ENCODE measurements at regions not wholly inside any gene's neighbourhood (a gene's known extent, or its start where the extent isn't known, plus 50 kb on each side); places are given as distances from the start of the nearest gene placed in this dataset.
"Not testable (repeated sequence)": the region's sequence is repeated elsewhere in the genome, so short reads cannot be mapped to it uniquely, and the experiment has no call there.

DNA sequence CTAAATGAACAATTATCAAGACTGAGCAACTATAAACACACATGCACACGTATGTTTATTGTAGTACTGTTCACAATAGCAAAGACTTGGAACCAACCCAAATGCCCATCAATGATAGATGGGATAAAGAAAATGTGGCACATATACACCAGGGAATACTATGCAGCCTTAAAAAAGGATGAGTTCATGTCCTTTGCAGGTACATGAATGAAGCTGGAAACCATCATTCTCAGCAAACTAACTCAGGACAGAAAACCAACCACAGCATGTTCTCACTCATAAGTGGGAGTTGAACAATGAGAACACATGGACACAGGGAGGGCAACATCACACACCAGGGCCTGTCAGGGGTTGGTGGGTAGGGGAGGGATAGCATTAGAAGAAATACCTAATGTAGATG lies 445.4 kb downstream of the BCAT1 start:
- DNase-seq = not testable (repeated sequence)

DNA sequence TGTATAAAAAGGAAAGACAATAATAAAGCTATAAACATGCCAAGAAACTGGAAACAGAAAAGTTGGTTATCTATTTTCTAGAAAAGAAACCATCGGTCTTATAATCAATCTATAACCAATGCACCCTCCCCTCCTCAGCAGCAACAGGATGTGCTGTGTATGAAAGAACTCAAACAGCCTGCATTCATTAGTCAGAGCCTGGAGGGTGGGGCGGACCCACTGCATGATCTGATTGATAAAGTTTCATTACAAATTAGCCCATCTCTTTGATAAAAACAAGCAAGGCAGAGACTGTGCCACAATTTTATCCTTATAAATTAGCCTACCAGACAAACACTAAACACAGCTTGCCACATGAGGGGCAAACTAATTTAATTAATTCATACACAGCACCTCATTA lies 448.1 kb downstream of the BCAT1 start:
- no peak for DNase-seq

DNA sequence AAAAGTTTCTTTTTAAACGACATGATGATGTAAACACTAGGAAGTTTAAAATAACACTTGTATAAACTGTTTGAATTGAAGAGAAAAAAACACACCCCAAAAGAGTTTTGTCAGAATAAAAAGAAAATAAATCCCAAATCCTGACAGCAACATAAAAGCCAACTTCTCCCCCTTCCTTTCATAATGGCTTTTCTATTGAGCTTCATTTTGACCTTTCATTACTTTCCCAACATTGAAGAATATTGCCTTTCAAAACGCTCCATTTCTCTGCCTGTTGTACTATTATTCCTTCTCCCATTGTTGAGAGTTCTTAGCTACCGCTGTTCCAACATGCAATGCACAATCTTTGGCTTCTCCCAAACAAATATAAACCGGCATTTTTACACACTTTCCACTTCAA lies 448.5 kb downstream of the BCAT1 start:
- DNase-seq = no peak

DNA sequence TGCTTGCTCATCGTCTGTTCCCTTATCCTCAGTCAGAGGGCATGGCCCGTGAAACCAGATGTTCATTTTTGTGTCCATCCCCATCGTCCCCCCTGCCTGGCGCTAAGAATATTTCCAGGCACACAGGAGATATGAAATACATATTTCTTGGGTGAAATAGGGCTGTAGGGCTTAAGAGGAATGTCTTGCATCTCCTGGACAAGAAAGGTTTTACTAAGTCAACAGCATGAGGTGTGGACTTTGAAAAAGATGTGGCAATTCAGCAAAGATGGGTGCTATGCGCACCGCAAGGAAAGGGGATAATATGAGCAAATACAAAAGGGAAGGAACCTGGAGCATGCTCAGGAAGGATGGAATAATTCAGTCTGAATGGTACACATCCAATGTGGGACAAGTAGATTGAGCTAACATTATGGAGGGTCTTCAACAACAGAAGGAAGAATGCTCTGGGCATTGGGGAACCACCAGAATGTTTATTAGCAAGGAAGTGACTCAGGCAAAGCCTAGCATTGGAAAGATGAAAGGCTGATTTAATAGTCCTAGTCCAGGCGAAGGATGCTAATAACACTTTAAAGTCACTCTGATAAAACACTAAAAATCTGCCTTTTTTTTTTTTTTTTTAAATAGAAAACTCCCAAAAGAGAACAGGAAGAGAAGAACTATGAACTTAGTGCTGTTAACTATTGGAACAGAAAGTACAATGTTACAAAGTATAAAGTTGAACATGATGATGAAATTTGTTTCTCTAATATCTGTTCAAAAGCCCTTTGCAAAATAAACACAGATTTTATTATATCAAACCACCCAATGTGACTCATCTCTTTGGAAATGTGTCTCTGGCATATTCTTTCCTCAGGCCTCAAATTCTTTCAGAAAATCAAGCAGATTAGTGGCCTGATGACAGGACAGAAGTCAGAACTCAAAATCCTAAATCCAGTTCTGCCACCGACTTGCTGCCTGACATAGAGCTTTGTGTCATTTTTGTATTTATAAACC lies 449.5 kb downstream of the BCAT1 start:
- no peak for DNase-seq

DNA sequence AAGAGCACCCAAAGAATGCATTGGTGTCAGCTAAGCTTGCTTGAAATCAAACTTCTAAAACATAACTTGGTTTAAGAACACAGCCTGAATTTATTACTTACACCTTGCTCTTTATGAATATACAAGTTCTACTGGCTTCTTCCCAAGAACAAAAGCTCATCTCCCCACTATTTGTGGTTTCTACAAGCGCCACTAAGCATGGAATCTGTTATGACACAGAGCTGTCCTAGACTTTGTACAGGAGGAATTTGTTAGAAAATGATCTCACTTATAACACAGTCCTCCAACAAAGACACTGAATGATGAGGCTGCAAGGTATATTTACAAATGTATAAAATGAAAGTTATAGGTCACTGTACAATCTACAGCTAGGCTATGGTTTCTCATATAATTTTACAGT lies 452.1 kb downstream of the BCAT1 start:
- DNase-seq = no peak

DNA sequence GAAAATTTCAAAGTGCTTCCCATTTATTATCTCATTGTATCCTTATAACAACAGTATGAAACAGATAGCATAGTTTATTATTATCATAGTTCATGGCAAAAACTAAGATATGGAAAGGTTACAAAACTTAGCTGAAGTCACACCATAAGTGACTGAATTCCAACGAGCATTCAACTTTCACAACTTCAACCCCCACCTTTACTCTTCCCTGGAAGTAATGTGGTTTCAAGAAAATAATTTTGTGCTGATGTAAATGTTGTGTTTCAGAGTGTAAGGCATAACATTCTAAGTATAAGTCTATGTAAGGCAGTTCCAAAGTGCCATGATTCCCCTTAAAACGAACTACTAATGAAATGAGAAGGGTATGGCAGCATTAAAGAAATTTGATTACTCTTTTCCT lies 454.5 kb downstream of the BCAT1 start:
- no peak for DNase-seq

DNA sequence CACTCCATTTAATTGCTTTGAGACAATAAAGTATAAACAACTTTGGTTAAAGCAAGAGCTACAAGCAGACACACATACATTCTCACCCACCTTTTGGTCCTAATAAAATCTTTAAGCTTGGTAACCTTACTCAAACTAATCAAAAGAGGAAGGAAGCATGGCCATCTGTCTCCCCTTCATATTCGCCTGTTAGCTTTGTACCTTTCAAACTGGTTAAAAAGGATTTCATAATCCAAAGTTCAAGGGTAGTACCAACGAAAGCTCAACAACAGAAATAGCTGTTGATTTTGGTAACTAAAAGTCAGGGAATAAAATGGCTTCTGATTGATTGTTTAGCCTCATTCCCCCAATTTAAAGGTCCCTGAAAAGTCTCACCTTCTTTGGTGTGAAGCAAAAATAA lies 456.9 kb downstream of the BCAT1 start:
- no peak for DNase-seq

DNA sequence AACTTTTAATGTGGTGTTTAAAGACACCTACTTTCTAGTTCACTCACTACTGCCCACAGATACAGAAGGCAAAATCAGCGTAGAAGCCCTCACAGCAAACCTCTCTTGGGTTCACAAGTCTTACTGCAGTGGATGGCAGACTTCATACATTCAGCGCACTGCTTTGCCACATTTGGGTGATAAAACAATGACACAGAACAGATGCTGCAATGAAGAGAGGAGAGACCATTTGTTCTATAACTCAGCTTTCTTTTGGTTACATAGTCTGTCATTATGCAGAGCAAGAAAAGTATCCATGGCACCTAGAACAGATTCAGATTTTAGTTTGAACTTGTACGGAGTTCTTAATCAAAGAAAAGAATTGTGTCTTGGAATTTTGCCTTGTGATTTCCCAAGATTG lies 459.0 kb downstream of the BCAT1 start:
- DNase-seq = no peak

DNA sequence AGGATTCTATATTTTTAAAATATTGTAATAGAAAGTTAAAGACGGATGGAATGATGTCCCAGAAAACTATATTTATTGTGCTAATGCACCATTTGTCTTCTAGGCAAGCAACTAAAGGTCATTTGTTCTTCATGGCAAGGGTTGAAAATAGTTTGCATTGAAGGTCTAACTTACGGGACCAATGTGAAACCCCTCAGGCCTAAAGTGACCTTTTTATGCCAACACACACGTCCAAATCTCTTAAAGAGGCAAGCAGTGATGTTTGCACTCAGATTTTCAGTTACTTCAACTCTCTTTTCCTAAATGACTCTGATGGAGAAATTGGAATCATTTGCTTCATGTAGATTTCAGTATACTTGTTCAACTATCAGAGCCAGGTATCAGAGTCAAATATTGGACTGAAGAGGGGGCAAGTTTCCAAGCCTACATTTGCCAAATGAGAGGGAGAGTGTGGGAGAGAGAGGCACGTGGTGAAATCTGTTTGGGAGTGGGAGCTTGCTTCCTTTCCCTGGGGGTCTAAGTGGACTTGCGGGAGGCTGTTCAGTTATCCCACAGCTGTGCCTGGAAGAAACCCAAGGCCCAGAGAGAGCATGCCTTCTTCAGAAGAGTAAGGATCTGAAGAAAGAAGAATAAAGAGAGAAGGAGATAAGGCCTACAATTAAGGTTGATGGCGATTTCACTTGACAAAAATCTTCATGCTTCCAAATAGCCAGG lies 459.8 kb downstream of the BCAT1 start:
- no peak for DNase-seq

DNA sequence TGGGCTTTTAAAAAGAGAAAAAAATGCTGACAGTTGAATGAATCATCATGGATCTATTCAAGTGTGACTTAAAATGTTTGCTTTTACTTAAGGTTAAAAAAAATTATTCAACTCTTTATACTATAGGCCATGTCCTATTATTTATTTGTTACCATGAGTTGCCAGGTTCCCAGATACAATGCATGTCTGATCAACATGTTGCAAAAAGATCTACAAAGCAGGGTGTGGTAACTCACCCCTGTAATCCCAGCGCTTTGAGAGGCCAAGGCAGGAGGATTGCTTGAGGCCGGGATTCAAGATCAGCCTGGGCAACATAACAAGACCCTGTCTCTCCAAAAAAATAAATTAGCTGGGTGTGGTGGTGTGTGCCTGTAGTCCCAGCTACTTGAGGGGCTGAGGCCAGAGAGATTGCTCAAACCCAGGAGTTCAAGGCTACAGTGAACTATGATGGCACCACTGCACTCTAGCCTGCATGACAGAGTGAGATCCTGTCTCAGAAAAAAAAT lies 460.8 kb downstream of the BCAT1 start:
- DNase-seq = no peak

DNA sequence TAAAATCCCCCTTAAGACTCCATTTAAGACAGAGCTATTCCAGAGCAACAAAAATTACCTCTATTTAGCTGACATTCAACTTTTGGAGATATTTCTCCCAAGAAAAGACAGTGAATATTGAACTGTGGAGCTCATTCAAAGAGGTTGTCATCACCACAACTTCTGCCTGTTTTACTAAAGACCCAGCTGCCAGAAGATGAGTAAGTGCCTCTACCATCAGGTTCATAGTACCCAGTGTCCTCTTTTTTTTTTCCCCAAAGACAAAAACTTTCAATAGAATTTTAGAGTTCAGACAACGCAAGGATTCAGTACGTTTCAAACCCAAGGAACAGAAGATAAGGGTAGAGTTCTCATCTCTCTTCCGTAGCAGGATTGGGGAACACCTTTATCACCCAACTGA lies 461.3 kb downstream of the BCAT1 start:
- DNase-seq = no peak

DNA sequence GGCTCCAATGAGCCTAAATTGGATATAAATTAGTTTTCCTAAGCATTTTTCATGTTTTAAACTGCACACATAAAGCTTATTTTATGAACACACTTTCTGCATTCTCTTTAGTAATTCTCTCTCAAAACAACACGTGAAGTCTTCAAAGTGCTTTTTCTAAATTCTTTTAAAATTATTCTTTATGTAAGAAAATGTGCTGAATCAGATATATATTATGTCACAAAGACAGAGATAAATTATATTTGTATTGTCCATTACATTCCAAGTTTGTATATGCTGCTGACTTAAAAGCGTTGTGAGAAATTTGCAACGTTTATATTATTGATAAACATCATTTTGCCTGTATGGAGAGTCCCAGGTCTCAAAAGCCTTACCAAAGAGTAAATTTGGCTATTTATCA lies 465.2 kb downstream of the BCAT1 start:
- DNase-seq = no peak

DNA sequence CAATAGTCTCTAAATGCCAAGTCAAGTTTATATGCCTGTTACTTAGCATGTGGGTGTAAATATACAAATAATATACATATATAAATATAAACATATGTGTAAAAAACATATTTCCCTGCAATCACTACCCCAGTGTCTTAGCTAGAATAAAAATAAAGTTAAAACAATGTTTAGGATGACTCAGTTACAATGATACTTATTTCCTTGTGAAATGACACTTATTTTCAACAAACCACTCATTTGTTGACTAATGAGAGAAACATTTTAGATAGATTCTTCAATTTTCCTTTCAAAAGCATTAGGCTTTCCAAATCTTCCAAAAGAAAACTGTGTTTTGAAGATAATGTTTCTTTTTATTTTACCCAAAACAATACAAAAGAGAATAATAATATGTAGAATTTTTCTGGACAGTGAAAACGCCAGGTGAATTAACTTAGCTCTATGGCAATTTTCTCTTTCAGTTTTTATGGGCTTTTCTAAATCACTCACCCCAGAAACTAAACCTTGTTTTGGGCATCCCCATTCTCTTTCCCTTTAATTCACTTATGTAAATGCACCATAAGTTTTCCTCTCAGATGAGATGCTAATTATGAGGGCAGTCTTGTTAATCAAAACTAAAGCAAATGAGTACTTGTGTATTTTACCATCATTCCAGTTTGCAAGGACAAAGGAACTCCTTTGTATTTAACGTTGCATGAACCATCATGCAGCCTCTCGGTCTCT lies 465.9 kb downstream of the BCAT1 start:
- no peak for DNase-seq

DNA sequence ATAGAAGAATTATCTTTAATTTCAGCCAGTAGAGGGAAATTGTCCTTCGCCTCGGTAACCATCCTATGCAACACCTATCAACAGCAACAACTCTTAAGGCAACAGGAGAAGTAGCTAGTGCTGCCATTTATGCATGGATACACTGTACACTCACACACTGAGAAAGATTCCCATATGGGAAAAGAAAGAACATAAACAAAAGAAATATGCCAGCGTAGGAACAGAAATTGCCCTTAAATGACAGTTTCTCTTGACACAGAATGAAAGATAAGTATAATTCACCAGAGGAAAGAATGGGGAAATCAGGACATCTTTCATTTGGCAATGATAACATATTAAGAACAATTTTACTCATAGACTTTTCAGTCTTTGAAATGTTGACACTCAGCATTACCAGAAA lies 466.9 kb downstream of the BCAT1 start:
- DNase-seq = no peak

DNA sequence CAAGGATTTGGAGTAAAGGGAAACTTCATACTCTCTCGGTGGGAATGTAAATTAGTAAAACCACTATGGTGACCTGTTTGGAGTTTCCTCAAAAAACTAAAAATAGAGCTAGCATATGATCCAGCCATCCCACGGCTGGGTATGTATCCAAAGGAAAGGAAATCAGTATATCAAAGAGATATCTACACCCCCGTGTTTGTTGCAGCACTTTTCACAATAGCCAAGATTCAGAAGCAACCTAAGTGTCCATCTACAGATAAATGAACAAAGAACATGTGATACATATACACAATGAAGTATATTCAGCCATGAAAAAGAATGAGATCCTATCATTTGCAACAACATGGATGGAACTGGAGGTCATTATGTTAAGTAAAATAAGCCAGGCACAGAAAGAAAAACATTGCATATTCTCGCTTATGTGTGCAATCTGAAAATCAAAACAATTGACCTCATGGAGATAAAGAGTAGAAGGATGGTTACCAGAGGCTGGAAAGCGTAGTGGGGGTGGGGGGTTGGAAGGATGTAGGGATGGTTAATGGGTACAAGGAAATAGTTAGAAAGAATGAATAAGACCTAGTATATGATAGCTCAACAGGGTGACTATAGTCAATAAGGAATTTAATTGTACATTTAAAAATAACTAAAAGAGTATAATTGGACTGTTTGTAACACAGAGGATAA lies 468.0 kb downstream of the BCAT1 start:
- no peak for DNase-seq

DNA sequence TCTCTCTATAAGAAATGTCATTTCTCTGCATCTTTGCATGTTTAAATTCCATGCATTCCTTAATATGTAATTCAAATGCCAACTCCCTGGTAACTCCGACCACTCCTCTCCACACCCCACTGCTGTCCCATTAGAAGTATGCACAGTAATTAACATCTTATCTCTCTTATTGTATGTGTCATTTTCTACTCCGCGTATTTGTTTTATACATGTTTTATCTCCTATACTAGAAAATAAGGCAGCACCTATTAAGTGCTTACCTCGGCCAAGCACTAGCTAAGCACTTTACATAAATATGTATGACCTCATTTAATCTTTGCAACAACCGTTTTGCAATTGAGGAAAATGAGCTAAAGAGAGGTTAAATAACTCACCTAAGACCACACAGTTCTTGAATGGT lies 469.8 kb downstream of the BCAT1 start:
- no peak for DNase-seq

DNA sequence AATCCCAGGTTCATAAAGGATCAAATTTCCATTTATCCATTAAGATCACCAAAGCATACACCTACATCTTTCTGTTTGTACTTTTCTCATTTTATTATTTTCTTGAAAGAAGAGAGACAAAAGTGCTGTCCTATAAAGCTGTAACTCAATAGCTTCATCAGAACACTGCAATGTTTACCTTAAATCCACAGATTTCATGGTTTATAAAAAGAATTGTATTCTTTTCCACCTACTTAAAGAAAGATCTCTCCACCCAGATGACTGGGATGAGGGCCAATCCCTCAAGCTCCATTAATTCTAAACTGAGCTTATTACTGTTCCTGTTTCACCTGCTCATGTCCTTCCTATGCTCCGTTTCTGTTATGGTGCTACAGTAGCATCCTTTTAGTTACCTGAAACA lies 470.6 kb downstream of the BCAT1 start:
- DNase-seq = no peak

DNA sequence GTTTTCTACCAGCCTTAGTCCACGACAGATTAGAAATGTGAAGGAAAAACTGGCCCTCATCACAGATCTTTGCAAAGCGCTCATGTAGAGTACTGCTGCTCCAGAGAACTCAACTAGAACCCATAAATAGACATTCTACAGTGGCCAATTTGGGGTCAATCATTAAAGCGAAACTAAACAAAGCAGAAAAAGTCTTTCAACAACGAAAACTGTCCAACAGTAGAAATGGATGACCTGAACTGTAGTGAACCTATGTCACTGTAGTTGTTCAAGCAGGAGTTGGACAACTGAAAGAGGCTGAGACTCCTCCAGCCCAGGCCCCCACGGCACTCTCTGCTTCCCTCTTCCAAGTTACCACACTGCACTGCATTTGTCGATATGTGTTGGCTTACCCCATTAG lies 472.6 kb downstream of the BCAT1 start:
- DNase-seq = no peak

DNA sequence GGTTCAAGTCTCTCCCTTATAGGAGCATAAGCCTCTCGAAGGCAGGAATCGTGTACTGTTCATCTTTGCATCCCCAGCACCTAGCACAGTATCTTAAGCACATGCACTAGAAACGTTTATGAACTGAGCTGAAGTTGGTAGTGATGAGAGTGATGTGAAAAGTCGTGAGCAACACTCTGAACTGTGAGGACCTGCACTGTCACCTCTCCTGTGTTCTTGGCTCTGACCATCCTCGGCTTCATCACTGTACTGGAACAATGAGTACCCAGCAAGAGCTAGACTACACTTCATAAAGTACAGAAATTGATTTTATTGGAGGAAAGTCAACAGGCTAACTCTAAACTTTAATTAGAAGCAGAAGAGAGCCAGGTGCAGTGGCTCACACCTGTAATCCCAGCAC lies 473.6 kb downstream of the BCAT1 start:
- DNase-seq = no peak

DNA sequence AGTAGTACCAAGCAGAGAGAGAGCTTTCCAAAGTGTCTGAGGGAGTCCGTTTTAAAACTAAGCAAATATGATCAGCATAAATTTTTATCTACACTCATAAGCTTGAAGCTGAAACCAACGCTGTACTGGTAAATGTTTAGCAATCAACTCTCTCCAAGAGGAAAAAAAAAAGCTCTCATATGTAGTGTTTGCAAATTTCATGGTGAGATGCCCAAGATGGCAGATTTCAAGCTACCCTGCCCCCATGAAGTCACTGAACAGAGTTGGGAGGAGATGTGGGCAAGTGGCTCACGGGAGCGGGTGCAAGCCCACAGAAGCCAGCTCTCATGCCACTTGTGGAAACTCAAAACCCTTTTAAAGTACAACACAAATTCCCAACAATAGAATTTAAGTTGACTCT lies 475.8 kb downstream of the BCAT1 start:
- no peak for DNase-seq

DNA sequence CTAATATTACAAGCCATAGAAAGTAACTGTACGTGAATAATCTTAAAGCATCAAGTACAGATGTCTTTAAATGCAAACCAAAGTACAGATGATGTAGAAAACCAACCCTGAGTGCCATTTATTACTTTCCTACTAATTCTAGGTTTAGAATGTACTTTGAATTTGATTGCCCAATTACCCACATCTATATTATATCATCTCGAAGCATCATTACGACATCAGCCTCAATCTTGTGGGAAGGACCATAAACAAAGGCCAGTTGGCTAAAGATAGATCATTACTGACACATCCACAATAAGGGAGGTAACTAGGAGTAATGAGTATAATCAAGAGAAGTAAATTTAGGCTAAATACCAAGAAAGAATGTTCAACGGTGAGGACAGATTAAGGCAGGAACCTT lies 478.9 kb downstream of the BCAT1 start:
- DNase-seq = no peak

DNA sequence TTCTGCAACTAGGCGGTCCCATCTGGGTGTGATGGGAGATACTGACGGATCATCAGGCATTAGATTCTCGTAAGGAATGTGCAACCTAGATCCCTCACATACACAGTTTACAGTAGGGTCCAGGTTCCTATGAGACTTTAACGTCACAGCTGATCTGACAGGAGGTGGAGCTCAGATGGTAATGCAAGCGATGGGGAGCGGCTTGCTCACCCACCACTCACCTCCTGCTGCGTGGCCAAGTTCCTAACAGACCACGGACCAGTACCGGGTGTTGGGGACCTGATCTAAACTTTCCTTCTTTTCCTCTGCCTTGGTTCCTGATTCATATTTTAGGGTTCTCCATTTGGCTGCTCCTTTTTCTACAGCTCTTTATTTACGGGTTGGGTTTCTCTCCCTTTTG lies 479.8 kb downstream of the BCAT1 start:
- DNase-seq = no peak

DNA sequence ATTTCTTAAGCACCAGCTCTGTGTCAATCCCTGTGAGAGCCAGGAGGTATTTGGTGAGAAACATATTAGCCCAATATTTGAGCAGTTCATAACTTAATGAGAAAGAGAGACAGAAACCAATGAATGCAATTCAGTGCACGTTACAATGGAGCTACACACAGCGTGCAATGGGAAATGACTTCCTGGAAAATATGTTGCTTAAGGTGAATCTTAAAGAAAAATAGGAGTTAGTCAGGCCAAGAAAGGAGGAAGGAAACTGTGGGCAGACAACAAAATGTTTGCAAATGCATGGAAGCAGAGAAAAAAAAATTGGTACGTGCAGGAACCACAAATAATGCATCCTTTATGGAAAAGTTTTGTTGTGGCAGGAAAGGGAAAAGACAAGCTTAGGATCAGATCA lies 481.7 kb downstream of the BCAT1 start:
- no peak for DNase-seq
